ENCODE measurements at regions not wholly inside any gene's neighbourhood (a gene's known extent, or its start where the extent isn't known, plus 50 kb on each side); places are given as distances from the start of the nearest gene placed in this dataset.

- no peak overlapping the region for H3K4me3 ChIP-seq (ENCODE audit: low read depth, low read length)
- no peak for TF ChIP-seq CTCF (IDR thresholded peaks at IDR 0.05; ENCODE audit: insufficient read depth, low read depth, low read length)
- DNase-seq (ENCODE audit: low read depth) = no peak
These were observed 636.3 kb upstream of the BCHE start for GRCh38 chr3:166473501-166473900.

- TF ChIP-seq CTCF (IDR thresholded peaks at IDR 0.05; ENCODE audit: insufficient read depth, low read depth, low read length) = no peak
- no peak overlapping the region for H3K4me3 ChIP-seq (ENCODE audit: low read depth, low read length)
- DNase-seq (ENCODE audit: low read depth) = no peak
These were observed 634.8 kb upstream of the BCHE start for GRCh38 chr3:166472015-166472414.

- H3K4me3 ChIP-seq (ENCODE audit: low read depth, low read length) = no peak overlapping the region
- DNase-seq (ENCODE audit: low read depth) = no peak
- no peak for TF ChIP-seq CTCF (IDR thresholded peaks at IDR 0.05; ENCODE audit: insufficient read depth, low read depth, low read length)
These were observed 634.0 kb upstream of the BCHE start for GRCh38 chr3:166471074-166471767.

GRCh38 chr3:166462891-166463470 is 625.8 kb upstream of the BCHE start:
- no peak overlapping the region for H3K4me3 ChIP-seq (ENCODE audit: low read depth, low read length)
- no peak for TF ChIP-seq CTCF (IDR thresholded peaks at IDR 0.05; ENCODE audit: insufficient read depth, low read depth, low read length)
- DNase-seq (ENCODE audit: low read depth) = no peak

- DNase-seq (ENCODE audit: low read depth) = no peak
- H3K4me3 ChIP-seq (ENCODE audit: low read depth, low read length) = no peak overlapping the region
- TF ChIP-seq CTCF (IDR thresholded peaks at IDR 0.05; ENCODE audit: insufficient read depth, low read depth, low read length) = no peak
These were observed 624.4 kb upstream of the BCHE start for GRCh38 chr3:166461626-166462025.

- DNase-seq (ENCODE audit: low read depth) = no peak
- no peak for TF ChIP-seq CTCF (IDR thresholded peaks at IDR 0.05; ENCODE audit: insufficient read depth, low read depth, low read length)
- no peak overlapping the region for H3K4me3 ChIP-seq (ENCODE audit: low read depth, low read length)
These were observed 620.2 kb upstream of the BCHE start for GRCh38 chr3:166457382-166457781.

GRCh38 chr3:166456286-166456685 is 619.1 kb upstream of the BCHE start:
- DNase-seq (ENCODE audit: low read depth) = no peak
- no peak overlapping the region for H3K4me3 ChIP-seq (ENCODE audit: low read depth, low read length)

More at GRCh38 chr3:166456286-166456685, 619.1 kb upstream of the BCHE start:
- no peak for TF ChIP-seq CTCF (IDR thresholded peaks at IDR 0.05; ENCODE audit: insufficient read depth, low read depth, low read length)

All from fibroblast of villous mesenchyme (primary cell).